ENCODE measurements at regions not wholly inside any gene's neighbourhood (a gene's known extent, or its start where the extent isn't known, plus 50 kb on each side); places are given as distances from the start of the nearest gene placed in this dataset.

DNA sequence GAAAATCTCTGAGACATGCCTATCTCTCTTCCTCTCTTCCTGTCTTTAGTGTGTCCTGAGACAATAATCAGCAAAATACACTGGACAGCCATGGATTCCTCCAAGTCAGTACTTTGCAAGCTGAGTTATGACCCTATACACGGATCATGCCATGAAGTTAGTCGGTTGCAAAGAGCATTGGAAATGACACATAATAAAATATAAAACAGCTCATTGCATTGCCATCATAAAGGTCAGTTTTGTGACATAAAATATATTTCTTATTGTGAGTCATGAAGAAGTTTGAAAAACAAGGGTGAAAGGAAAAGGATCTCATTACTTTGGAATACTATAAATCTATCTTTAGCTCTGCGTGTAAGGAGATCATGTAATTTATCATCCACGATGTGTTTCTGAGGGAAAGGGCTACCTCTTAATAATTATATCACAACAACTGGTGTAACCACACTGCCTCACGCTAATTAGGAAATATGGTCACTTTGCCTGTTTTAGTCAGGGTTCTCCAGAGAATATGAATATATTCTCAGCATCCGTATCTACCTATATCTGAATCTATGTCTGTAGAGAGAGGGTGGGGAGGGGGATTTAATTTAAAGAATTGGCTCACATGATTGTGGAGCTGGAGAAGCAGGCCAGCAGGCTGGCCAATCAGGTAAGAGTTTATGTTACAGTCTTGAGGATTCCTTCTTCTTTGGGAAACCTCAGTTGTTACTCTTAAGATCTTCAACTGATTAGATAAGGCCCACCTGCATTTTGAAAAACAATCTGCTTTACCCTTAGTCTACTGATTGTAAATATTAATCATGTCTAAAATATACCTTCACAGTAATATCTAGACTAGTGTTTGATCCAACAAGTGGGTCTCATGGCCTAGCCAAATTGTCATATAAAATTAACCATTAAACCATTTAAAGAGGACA lies 198.8 kb downstream of the FAT3 start:
- no peak for DNase-seq (ENCODE audit: extremely low spot score)
- CTCF ChIA-PET: no interaction called here
- POLR2A ChIA-PET: no interaction called here
- TF ChIP-seq BHLHE40 (IDR thresholded peaks at IDR 0.05; ENCODE audit: borderline replicate concordance): no peak

GRCh38 chr11:92424281-92424680 lies 199.7 kb downstream of the FAT3 start:
- TF ChIP-seq PKNOX1 (IDR thresholded peaks at IDR 0.05): no peak
- TF ChIP-seq ZNF384 (IDR thresholded peaks at IDR 0.05): no peak
- no peak for TF ChIP-seq CTBP1 (IDR thresholded peaks at IDR 0.05; ENCODE audit: borderline replicate concordance)
- no peak for TF ChIP-seq TARDBP (IDR thresholded peaks at IDR 0.05)
- TF ChIP-seq NFRKB (IDR thresholded peaks at IDR 0.05): no peak
- TF ChIP-seq HDGF (IDR thresholded peaks at IDR 0.05; ENCODE audit: borderline replicate concordance): no peak
- TF ChIP-seq LEF1 (IDR thresholded peaks at IDR 0.05; ENCODE audit: borderline replicate concordance): no peak
- no peak for TF ChIP-seq ELF4 (IDR thresholded peaks at IDR 0.05)
- no peak for TF ChIP-seq FOXA1 (IDR thresholded peaks at IDR 0.05)
- TF ChIP-seq L3MBTL2 (conservative IDR thresholded peaks at IDR 0.05): no peak
- no peak for TF ChIP-seq BHLHE40 (IDR thresholded peaks at IDR 0.05; ENCODE audit: borderline replicate concordance)
- TF ChIP-seq SUZ12 (IDR thresholded peaks at IDR 0.05): no peak
- no peak for TF ChIP-seq ARNT (IDR thresholded peaks at IDR 0.05)
- POLR2A ChIA-PET: no interaction called here
- CTCF ChIA-PET: interaction anchor here (0.6 kb wide), 1 partner anchor 290 kb away, joined by 3 read pairs; no protein-coding TSS in a partner anchor
- no peak for DNase-seq (ENCODE audit: extremely low spot score)

DNA sequence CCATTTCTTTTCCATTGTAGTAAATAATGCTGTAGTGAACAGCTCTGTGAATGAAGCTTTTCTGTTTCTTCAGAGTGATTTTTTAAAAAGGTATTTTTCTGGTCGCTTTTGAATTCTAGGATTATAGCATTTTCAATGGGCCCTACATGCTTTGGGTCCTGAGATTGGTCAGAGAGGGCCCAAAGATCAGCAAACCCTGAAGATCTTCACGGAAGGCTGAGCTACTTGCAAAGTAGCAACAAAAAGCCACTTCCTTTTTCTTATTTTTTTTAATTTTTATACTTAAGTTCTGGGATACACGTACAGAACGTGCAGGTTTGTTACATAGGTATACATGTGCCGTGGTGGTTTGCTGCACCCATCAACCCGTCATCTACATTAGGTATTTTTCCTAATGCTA lies 200.5 kb downstream of the FAT3 start:
- TF ChIP-seq FOXK2 (IDR thresholded peaks at IDR 0.05) (no peak), SP1 (IDR thresholded peaks at IDR 0.05) (no peak), SUZ12 (IDR thresholded peaks at IDR 0.05) (no peak), PKNOX1 (IDR thresholded peaks at IDR 0.05) (no peak), FOXM1 (IDR thresholded peaks at IDR 0.05; ENCODE audit: borderline replicate concordance) (no peak), ARNT (IDR thresholded peaks at IDR 0.05) (no peak), L3MBTL2 (conservative IDR thresholded peaks at IDR 0.05) (no peak), TARDBP (IDR thresholded peaks at IDR 0.05) (no peak), CTBP1 (IDR thresholded peaks at IDR 0.05; ENCODE audit: borderline replicate concordance) (no peak)
- no peak for DNase-seq (ENCODE audit: extremely low spot score)
- CTCF ChIA-PET: no interaction called here
- POLR2A ChIA-PET: no interaction called here

DNA sequence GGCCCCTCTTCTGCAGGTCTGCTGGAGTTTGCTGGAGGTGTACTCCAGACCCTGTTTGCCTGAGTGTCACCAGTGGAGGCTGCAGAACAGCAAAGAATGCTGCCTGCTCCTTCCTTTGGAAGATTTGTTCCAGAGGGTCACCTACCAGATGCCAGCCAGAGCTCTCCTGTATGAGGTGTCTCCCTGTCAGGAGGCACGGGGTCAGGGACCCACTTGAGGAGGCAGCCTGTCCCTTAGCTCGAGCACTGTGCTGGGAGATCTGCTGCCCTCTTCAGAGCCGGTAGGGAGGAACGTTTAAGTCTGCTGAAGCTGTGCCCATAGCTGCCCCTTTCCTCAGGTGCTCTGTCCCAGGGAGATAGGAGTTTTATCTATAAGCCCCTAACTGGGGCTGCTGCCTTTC lies 207.9 kb downstream of the FAT3 start:
- no peak for DNase-seq (ENCODE audit: extremely low spot score)
- ChIA-PET CTCF (no interaction called here), POLR2A (no interaction called here)
- TF ChIP-seq HDGF (IDR thresholded peaks at IDR 0.05; ENCODE audit: borderline replicate concordance): no peak
- TF ChIP-seq FOXK2 (IDR thresholded peaks at IDR 0.05): no peak
- no peak for TF ChIP-seq FOXM1 (IDR thresholded peaks at IDR 0.05; ENCODE audit: borderline replicate concordance)
- no peak for TF ChIP-seq BHLHE40 (IDR thresholded peaks at IDR 0.05; ENCODE audit: borderline replicate concordance)
- TF ChIP-seq PKNOX1 (IDR thresholded peaks at IDR 0.05): no peak
- no peak for TF ChIP-seq TARDBP (IDR thresholded peaks at IDR 0.05)
- TF ChIP-seq ZNF384 (IDR thresholded peaks at IDR 0.05): no peak
- TF ChIP-seq FOXA1 (IDR thresholded peaks at IDR 0.05): no peak
- no peak for TF ChIP-seq SUZ12 (IDR thresholded peaks at IDR 0.05)

GRCh38 chr11:92436034-92436920 lies 211.7 kb downstream of the FAT3 start:
- no peak for DNase-seq (ENCODE audit: extremely low spot score)
- TF ChIP-seq BHLHE40 (IDR thresholded peaks at IDR 0.05; ENCODE audit: borderline replicate concordance): no peak
- TF ChIP-seq HDGF (IDR thresholded peaks at IDR 0.05; ENCODE audit: borderline replicate concordance): no peak
- no peak for TF ChIP-seq LEF1 (IDR thresholded peaks at IDR 0.05; ENCODE audit: borderline replicate concordance)
- TF ChIP-seq FOXK2 (IDR thresholded peaks at IDR 0.05): no peak
- TF ChIP-seq CTBP1 (IDR thresholded peaks at IDR 0.05; ENCODE audit: borderline replicate concordance): no peak
- no peak for TF ChIP-seq SUZ12 (IDR thresholded peaks at IDR 0.05)
- no peak for TF ChIP-seq FOXM1 (IDR thresholded peaks at IDR 0.05; ENCODE audit: borderline replicate concordance)
- TF ChIP-seq ELF4 (IDR thresholded peaks at IDR 0.05): no peak
- no peak for TF ChIP-seq ZNF384 (IDR thresholded peaks at IDR 0.05)
- TF ChIP-seq NFRKB (IDR thresholded peaks at IDR 0.05): no peak
- TF ChIP-seq SP1 (IDR thresholded peaks at IDR 0.05): no peak
- TF ChIP-seq L3MBTL2 (conservative IDR thresholded peaks at IDR 0.05): no peak
- no peak for TF ChIP-seq ARNT (IDR thresholded peaks at IDR 0.05)
- TF ChIP-seq TARDBP (IDR thresholded peaks at IDR 0.05): no peak
- no peak for TF ChIP-seq FOXA1 (IDR thresholded peaks at IDR 0.05)
- no peak for TF ChIP-seq PKNOX1 (IDR thresholded peaks at IDR 0.05)
- POLR2A ChIA-PET: no interaction called here
- CTCF ChIA-PET: no interaction called here

All from HEK293T (cell line).